ENCODE measurements at regions not wholly inside any gene's neighbourhood (a gene's known extent, or its start where the extent isn't known, plus 50 kb on each side); places are given as distances from the start of the nearest gene placed in this dataset.

DNA sequence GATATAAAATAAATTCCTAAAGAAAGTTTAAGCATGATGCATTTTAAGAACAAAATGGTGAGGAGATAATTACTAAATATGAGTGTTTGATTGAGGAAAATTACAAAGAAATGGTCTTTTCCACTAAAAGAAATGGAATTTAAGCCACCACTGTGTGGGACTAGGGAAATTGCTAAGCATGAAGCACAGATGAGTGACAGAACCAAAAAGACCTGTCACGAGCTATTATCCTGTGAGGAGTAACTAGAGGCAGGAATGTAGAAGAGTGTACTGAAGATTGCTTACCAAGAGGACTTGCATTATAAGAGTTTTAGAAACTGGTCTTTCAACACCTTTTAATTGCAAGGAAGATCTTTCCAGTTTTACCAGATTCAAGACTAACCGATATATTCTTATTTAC is 193.6 kb upstream of the PRR16 start:
- DNase-seq (ENCODE audit: low read depth) = no peak
- H3K4me3 ChIP-seq (ENCODE audit: control insufficient read depth, low read depth, low read length) = no peak overlapping the region
- TF ChIP-seq, protein P1, sequence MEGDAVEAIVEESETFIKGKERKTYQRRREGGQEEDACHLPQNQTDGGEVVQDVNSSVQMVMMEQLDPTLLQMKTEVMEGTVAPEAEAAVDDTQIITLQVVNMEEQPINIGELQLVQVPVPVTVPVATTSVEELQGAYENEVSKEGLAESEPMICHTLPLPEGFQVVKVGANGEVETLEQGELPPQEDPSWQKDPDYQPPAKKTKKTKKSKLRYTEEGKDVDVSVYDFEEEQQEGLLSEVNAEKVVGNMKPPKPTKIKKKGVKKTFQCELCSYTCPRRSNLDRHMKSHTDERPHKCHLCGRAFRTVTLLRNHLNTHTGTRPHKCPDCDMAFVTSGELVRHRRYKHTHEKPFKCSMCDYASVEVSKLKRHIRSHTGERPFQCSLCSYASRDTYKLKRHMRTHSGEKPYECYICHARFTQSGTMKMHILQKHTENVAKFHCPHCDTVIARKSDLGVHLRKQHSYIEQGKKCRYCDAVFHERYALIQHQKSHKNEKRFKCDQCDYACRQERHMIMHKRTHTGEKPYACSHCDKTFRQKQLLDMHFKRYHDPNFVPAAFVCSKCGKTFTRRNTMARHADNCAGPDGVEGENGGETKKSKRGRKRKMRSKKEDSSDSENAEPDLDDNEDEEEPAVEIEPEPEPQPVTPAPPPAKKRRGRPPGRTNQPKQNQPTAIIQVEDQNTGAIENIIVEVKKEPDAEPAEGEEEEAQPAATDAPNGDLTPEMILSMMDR (IDR thresholded peaks at IDR 0.05; ENCODE audit: control insufficient read depth, insufficient read depth, low read depth, low read length, missing control alignments) = no peak

- no peak overlapping the region for H3K4me3 ChIP-seq (ENCODE audit: control insufficient read depth, low read depth, low read length)
- DNase-seq (ENCODE audit: low read depth) = peak; percentile 55
Observed at GRCh38 chr5:120293796-120294195, 170.3 kb upstream of the PRR16 start.

DNA sequence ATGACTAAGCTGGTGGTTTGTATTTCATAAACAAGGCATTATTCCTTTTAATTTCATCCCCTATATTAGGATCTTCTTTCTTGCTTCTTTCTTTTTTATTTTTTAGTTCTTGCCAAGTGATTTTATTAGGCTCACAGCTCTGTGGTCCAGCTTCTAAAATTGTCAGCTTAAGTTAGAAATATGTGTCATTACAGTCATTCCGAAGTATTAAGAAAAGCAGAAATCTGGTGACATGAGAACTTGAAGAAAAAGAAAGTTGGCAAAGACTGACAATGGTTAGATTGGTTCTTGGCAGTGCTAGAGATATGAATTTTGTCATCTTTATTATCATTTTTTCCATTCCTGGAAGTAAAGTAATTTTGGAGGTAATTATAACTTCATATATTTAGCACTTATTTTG is 166.5 kb upstream of the PRR16 start:
- DNase-seq (ENCODE audit: low read depth) = peak; percentile 8
- TF ChIP-seq, protein P1 (IDR thresholded peaks at IDR 0.05; ENCODE audit: control insufficient read depth, insufficient read depth, low read depth, low read length, missing control alignments) = no peak
- H3K4me3 ChIP-seq (ENCODE audit: control insufficient read depth, low read depth, low read length) = no peak overlapping the region

More at GRCh38 chr5:120293796-120294195, 170.3 kb upstream of the PRR16 start:
- TF ChIP-seq, protein P1 (IDR thresholded peaks at IDR 0.05; ENCODE audit: control insufficient read depth, insufficient read depth, low read depth, low read length, missing control alignments) = no peak

- DNase-seq (ENCODE audit: low read depth) = no peak
- no peak overlapping the region for H3K4me3 ChIP-seq (ENCODE audit: control insufficient read depth, low read depth, low read length)
- TF ChIP-seq, protein P1 (IDR thresholded peaks at IDR 0.05; ENCODE audit: control insufficient read depth, insufficient read depth, low read depth, low read length, missing control alignments) = no peak
Observed at GRCh38 chr5:120298981-120299380, 165.1 kb upstream of the PRR16 start.

- TF ChIP-seq, protein P1 (IDR thresholded peaks at IDR 0.05; ENCODE audit: control insufficient read depth, insufficient read depth, low read depth, low read length, missing control alignments) = no peak
- peak; percentile 52 for DNase-seq (ENCODE audit: low read depth)
- no peak overlapping the region for H3K4me3 ChIP-seq (ENCODE audit: control insufficient read depth, low read depth, low read length)
Observed at GRCh38 chr5:120304663-120305062, 159.4 kb upstream of the PRR16 start.

DNA sequence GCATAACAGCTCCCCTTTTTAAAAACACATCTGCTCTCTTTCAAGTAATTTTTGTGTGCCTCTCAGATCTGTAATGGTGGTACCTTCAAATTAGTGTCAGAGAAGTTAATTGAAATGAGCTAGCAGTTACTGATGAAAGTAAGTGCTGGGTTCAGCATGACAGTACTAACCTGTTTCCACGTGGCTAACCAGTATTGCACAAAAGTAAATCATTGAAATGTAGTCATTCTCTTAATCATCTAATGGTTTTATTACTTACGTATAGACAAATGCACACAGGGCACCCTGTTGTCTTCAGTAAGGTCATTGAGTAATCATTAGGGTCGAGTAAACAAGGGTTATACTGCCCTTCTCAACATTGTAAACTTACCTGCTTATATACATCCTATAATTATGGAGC is 157.8 kb upstream of the PRR16 start:
- no peak for DNase-seq (ENCODE audit: low read depth)
- TF ChIP-seq, protein P1 (IDR thresholded peaks at IDR 0.05; ENCODE audit: control insufficient read depth, insufficient read depth, low read depth, low read length, missing control alignments) = no peak
- no peak overlapping the region for H3K4me3 ChIP-seq (ENCODE audit: control insufficient read depth, low read depth, low read length)

DNA sequence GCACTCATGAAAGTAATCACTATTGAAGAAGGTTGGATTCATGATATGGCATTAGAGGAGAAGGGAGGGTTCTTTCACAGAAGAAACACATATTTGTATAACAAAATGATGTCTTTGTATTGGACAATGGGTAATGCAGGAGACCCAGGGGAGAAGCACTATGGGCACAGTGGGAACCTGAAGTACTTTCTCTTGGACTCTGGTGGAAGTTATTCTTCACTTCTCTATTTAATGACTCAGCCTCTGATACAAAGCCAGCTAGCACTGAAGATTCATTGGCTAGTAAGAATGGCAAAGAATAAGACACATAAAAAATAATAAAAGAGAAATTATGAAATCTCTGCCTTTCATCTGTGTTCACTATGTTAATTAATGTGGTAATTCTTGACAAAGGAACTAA is 149.9 kb upstream of the PRR16 start:
- TF ChIP-seq, protein P1 (IDR thresholded peaks at IDR 0.05; ENCODE audit: control insufficient read depth, insufficient read depth, low read depth, low read length, missing control alignments) = no peak
- H3K4me3 ChIP-seq (ENCODE audit: control insufficient read depth, low read depth, low read length) = no peak overlapping the region
- DNase-seq (ENCODE audit: low read depth) = no peak

Measured in AG09309 (cell line).